Panc1 (cell line): ENCODE measurements at regions not wholly inside any gene's neighbourhood (a gene's known extent, or its start where the extent isn't known, plus 50 kb on each side); places are given as distances from the start of the nearest gene placed in this dataset.

Experiments
- ATAC-seq: fragments of 200-7000 bp; cut with Tn5 transposase; 2 replicates; pipeline ENCODE4 v1.9.1; 2020; ENCODE audit warnings: mild to moderate bottlenecking, moderate library complexity
- BruUV-seq: library from RNA; stranded (reverse); fragments of 400-500 nt; replicated peaks from 2 replicates; lab custom pipeline; 2021; lab: Mats Ljungman, UMichigan
- CTCF ChIA-PET: fragments of 300-600 bp; sonication (Branson Sonifier 250); formaldehyde crosslinking; loops from one replicate; lab custom pipeline; 2022; ENCODE audit warnings: antibody characterized with exemption; lab: Charles Lee
- POLR2A ChIA-PET: fragments of 300-600 bp; sonication (Branson Sonifier 250); formaldehyde crosslinking; loops from one replicate; lab custom pipeline; 2022; ENCODE audit warnings: antibody characterized with exemption; lab: Charles Lee
- DNase-seq: peaks from one replicate; pipeline ENCODE4 v3.0.0-alpha.2; 2010; ENCODE audit warnings: low read depth, low spot score
- H3K27ac ChIP-seq: 2 replicates; pipeline ENCODE4 v1.5.1; 2011; ENCODE audit warnings: mild to moderate bottlenecking, low read length, inconsistent platforms
- H3K27me3 ChIP-seq: fragments of 200-500 bp; sonication (Bioruptor generic); 2 replicates; pipeline ENCODE4 v1.6.0; 2014; ENCODE audit warnings: low read length, inconsistent platforms; ENCODE audit not compliant: control insufficient read depth, insufficient read depth
- H3K36me3 ChIP-seq: fragments of 200-500 bp; sonication (Bioruptor generic); 2 replicates; pipeline ENCODE4 v1.5.1; 2014; ENCODE audit warnings: inconsistent platforms, mild to moderate bottlenecking, low read length, moderate library complexity; ENCODE audit not compliant: control insufficient read depth, insufficient read depth
- H3K4me1 ChIP-seq: 2 replicates; pipeline ENCODE4 v1.5.1; 2011; ENCODE audit warnings: inconsistent platforms, mild to moderate bottlenecking, low read length, moderate library complexity; ENCODE audit not compliant: control insufficient read depth, insufficient read depth
- H3K4me3 ChIP-seq, 2 experiments: 2 replicates each; pipeline ENCODE4 v1.5.1; 2011 to 2012; ENCODE audit warnings: low read depth in 2 of 2, low read length in 2 of 2, mild to moderate bottlenecking in 2 of 2, inconsistent platforms in 1 of 2, moderate library complexity in 1 of 2
- H3K9me3 ChIP-seq: fragments of 200-500 bp; sonication (Bioruptor generic); 2 replicates; pipeline ENCODE4 v1.5.1; 2014; ENCODE audit warnings: low read depth, mild to moderate bottlenecking, inconsistent platforms, low read length, moderate library complexity; ENCODE audit not compliant: control insufficient read depth, insufficient read depth
- CTCF ChIP-seq: fragments of 450-650 bp; IDR thresholded peaks from 2 replicates; pipeline ENCODE4 v1.5.1; 2017; ENCODE audit warnings: mild to moderate bottlenecking
- POLR2AphosphoS5 ChIP-seq: IDR thresholded peaks from 2 replicates; pipeline ENCODE4 v1.6.1; 2012; ENCODE audit warnings: mild to moderate bottlenecking, low read depth, low read length, moderate library complexity
- SIN3A ChIP-seq: IDR thresholded peaks from 2 replicates; pipeline ENCODE4 v1.6.1; 2012; ENCODE audit warnings: low read depth, mild to moderate bottlenecking, low read length, moderate library complexity, borderline replicate concordance; ENCODE audit not compliant: insufficient read depth
- TCF7L2 ChIP-seq: IDR thresholded peaks from 2 replicates; pipeline ENCODE4 v1.6.1; 2011; ENCODE audit warnings: mild to moderate bottlenecking, low read depth, low read length, inconsistent platforms
- in situ Hi-C: cut with HindIII; loops from 2 replicates; pipeline ENCODE4 v1.10.0; 2016; ENCODE audit warnings: low sequenced_read_pairs, low pct_unique_long_range_greater_than_20kb
- intact Hi-C: fragments of 100-400 bp; cut with micrococcal nuclease; formaldehyde crosslinking; loops from one replicate; pipeline ENCODE4 v1.10.0; 2022; ENCODE audit not compliant: unreplicated experiment
- TF ChIP-seq, protein P1 (sequence below), 2 experiments: IDR thresholded peaks; 2 replicates each; pipeline ENCODE4 v1.6.1; 2011 to 2012; ENCODE audit warnings: low read depth in 2 of 2, control low read depth in 1 of 2, low read length in 1 of 2, mild to moderate bottlenecking in 1 of 2, moderate library complexity in 1 of 2; ENCODE audit not compliant: insufficient read depth in 1 of 2

- ChIA-PET POLR2A (no interaction called here), CTCF (no interaction called here)
- no peak overlapping the region for H3K4me3 ChIP-seq
- BruUV-seq, result no TSS peak
- DNase-seq, result no peak
- intact Hi-C loops, result no loop called here
- H3K27ac ChIP-seq, result no peak overlapping the region
- H3K9me3 ChIP-seq, result no peaks in the 10 kb centered on the region
- TF ChIP-seq POLR2AphosphoS5 (no peak), TCF7L2 (no peak), SIN3A (no peak), CTCF (no peak)
- TF ChIP-seq, protein P1, sequence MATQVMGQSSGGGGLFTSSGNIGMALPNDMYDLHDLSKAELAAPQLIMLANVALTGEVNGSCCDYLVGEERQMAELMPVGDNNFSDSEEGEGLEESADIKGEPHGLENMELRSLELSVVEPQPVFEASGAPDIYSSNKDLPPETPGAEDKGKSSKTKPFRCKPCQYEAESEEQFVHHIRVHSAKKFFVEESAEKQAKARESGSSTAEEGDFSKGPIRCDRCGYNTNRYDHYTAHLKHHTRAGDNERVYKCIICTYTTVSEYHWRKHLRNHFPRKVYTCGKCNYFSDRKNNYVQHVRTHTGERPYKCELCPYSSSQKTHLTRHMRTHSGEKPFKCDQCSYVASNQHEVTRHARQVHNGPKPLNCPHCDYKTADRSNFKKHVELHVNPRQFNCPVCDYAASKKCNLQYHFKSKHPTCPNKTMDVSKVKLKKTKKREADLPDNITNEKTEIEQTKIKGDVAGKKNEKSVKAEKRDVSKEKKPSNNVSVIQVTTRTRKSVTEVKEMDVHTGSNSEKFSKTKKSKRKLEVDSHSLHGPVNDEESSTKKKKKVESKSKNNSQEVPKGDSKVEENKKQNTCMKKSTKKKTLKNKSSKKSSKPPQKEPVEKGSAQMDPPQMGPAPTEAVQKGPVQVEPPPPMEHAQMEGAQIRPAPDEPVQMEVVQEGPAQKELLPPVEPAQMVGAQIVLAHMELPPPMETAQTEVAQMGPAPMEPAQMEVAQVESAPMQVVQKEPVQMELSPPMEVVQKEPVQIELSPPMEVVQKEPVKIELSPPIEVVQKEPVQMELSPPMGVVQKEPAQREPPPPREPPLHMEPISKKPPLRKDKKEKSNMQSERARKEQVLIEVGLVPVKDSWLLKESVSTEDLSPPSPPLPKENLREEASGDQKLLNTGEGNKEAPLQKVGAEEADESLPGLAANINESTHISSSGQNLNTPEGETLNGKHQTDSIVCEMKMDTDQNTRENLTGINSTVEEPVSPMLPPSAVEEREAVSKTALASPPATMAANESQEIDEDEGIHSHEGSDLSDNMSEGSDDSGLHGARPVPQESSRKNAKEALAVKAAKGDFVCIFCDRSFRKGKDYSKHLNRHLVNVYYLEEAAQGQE (IDR thresholded peaks at IDR 0.05; ENCODE audit: insufficient read depth in 1 of 2, low read depth in 2 of 2, low read length in 1 of 2), result no peak
- no peaks in the 10 kb centered on the region for H3K27me3 ChIP-seq
- no peak for ATAC-seq
- H3K4me1 ChIP-seq, result no peaks in the 10 kb centered on the region
- H3K36me3 ChIP-seq, result no peaks in the 10 kb centered on the region
- in situ Hi-C loops, result no loop called here
Observed at GRCh38 chr17:55978578-55978977, 174.7 kb upstream of the ANKFN1 start.

GRCh38 chr17:55983096-55983495, 170.2 kb upstream of the ANKFN1 start:
- H3K27me3 ChIP-seq, result no peaks in the 10 kb centered on the region
- TF ChIP-seq SIN3A (no peak), TCF7L2 (no peak), POLR2AphosphoS5 (no peak), CTCF (no peak)
- TF ChIP-seq, protein P1 (IDR thresholded peaks at IDR 0.05; ENCODE audit: insufficient read depth in 1 of 2, low read depth in 2 of 2, low read length in 1 of 2), result no peak
- ChIA-PET POLR2A (no interaction called here), CTCF (no interaction called here)
- no peaks in the 10 kb centered on the region for H3K36me3 ChIP-seq
- no peaks in the 10 kb centered on the region for H3K4me1 ChIP-seq
- in situ Hi-C loops (no loop called here), intact Hi-C loops (no loop called here)
- H3K9me3 ChIP-seq, result no peaks in the 10 kb centered on the region
- no peak for ATAC-seq
- H3K27ac ChIP-seq, result no peak overlapping the region
- no peak for DNase-seq
- no TSS peak for BruUV-seq
- no peak overlapping the region for H3K4me3 ChIP-seq
